Endothelial cell of umbilical vein (primary cell): ENCODE measurements at regions not wholly inside any gene's neighbourhood (a gene's known extent, or its start where the extent isn't known, plus 50 kb on each side); places are given as distances from the start of the nearest gene placed in this dataset.

ENCODE experiments used
- BruUV-seq: library from RNA; stranded (reverse); fragments of 400-500 nt; replicated peaks from 2 replicates; lab custom pipeline; 2021; lab: Mats Ljungman, UMichigan
- CTCF ChIA-PET: fragments of 300-600, 350-600 bp; sonication (Branson Sonifier 250); formaldehyde crosslinking; loops from one replicate; lab custom pipeline; 2021; ENCODE audit warnings: antibody characterized with exemption, inconsistent platforms; lab: Charles Lee
- POLR2A ChIA-PET: fragments of 300-600, 350-600 bp; sonication (Branson Sonifier 250); formaldehyde crosslinking; loops from one replicate; lab custom pipeline; 2021; ENCODE audit warnings: antibody characterized with exemption, inconsistent platforms; lab: Charles Lee
- DNase-seq: peaks from one replicate; pipeline ENCODE4 v3.0.0-alpha.2; 2011; ENCODE audit warnings: low read depth, low spot score
- FAIRE-seq: peaks from 2 replicates; lab custom pipeline; 2011; peaks lifted over from hg19 to GRCh38; lab: Jason Lieb, UNC
- H2AFZ ChIP-seq: 2 replicates; pipeline ENCODE4 v1.6.0; 2012; ENCODE audit warnings: low read depth, low read length, control low read depth, inconsistent platforms
- H3K27ac ChIP-seq: 2 replicates; pipeline ENCODE4 v1.5.1; 2011; ENCODE audit warnings: low read depth, mild to moderate bottlenecking, control low read depth, low read length, moderate library complexity; ENCODE audit not compliant: insufficient read depth
- H3K27me3 ChIP-seq, 2 experiments: 2 replicates each; pipeline versions ENCODE4 v1.6.0 to v1.6.1; 2011; ENCODE audit warnings: low read length in 2 of 2, mixed read lengths in 1 of 2; ENCODE audit not compliant: control insufficient read depth in 2 of 2, insufficient read depth in 2 of 2
- H3K36me3 ChIP-seq, 2 experiments: 2 replicates in 1 of 2; 3 replicates in 1 of 2; pipeline ENCODE4 v1.5.1; 2011; ENCODE audit warnings: low read length in 2 of 2, mild to moderate bottlenecking in 1 of 2, moderate library complexity in 1 of 2; ENCODE audit not compliant: control insufficient read depth in 2 of 2, insufficient read depth in 2 of 2; ENCODE audit errors: extremely low read depth in 1 of 2
- H3K4me1 ChIP-seq: 3 replicates; pipeline ENCODE4 v1.5.1; 2011; ENCODE audit warnings: mild to moderate bottlenecking, low read length; ENCODE audit not compliant: control insufficient read depth, insufficient read depth; ENCODE audit errors: extremely low read depth
- H3K4me2 ChIP-seq: 2 replicates; pipeline ENCODE4 v1.6.1; 2011; ENCODE audit warnings: low read length, control low read depth, mixed read lengths; ENCODE audit not compliant: insufficient read depth
- H3K4me3 ChIP-seq, 3 experiments: fragments of 200-600 bp in 1 of 3; sonication (generic), shearing (Covaris generic) in 1 of 3; replicated peaks in 1 of 3; 2 replicates each; pipeline ENCODE4 v1.5.1; 2011 to 2016; ENCODE audit warnings: control low read depth in 3 of 3, low read length in 3 of 3, mild to moderate bottlenecking in 2 of 3, inconsistent platforms in 1 of 3, low read depth in 1 of 3, moderate library complexity in 1 of 3; ENCODE audit not compliant: insufficient read depth in 1 of 3
- H3K79me2 ChIP-seq: 2 replicates; pipeline ENCODE4 v1.6.0; 2012; ENCODE audit warnings: low read length, inconsistent platforms; ENCODE audit not compliant: control insufficient read depth, insufficient read depth
- H3K9ac ChIP-seq: replicated peaks from 2 replicates; pipeline ENCODE3; 2011; ENCODE audit warnings: low read length, control low read depth; ENCODE audit not compliant: insufficient read depth; ENCODE audit errors: extremely low read depth
- H3K9me1 ChIP-seq: replicated peaks from 3 replicates; pipeline ENCODE4 v1.6.0; 2011; ENCODE audit warnings: mild to moderate bottlenecking, low read length; ENCODE audit not compliant: control insufficient read depth, insufficient read depth; ENCODE audit errors: extremely low read depth
- H3K9me3 ChIP-seq: replicated peaks from 2 replicates; pipeline ENCODE4 v1.5.1; 2012; ENCODE audit warnings: low read length, inconsistent platforms; ENCODE audit not compliant: control insufficient read depth, insufficient read depth
- H4K20me1 ChIP-seq: replicated peaks from 2 replicates; pipeline ENCODE3; 2011; ENCODE audit warnings: mild to moderate bottlenecking, low read length; ENCODE audit not compliant: control insufficient read depth, insufficient read depth; ENCODE audit errors: extremely low read depth
- EZH2 ChIP-seq: IDR thresholded peaks from 2 replicates; pipeline ENCODE4 v1.6.1; 2012; ENCODE audit warnings: borderline replicate concordance, low read depth, mild to moderate bottlenecking, moderate library complexity, low read length, inconsistent platforms; ENCODE audit not compliant: severe bottlenecking
- FOS ChIP-seq: IDR thresholded peaks from 2 replicates; pipeline ENCODE4 v1.6.1; 2011; ENCODE audit warnings: mild to moderate bottlenecking, low read length, moderate library complexity, borderline replicate concordance; ENCODE audit not compliant: insufficient read depth
- GATA2 ChIP-seq: IDR thresholded peaks from 2 replicates; pipeline ENCODE4 v1.7.0; 2011; ENCODE audit warnings: low read depth, mild to moderate bottlenecking, moderate library complexity, mixed read lengths, low read length; ENCODE audit not compliant: insufficient read length, insufficient read depth
- JUN ChIP-seq: IDR thresholded peaks from 2 replicates; pipeline ENCODE4 v1.6.1; 2011; ENCODE audit warnings: borderline replicate concordance, low read depth; ENCODE audit not compliant: insufficient read length, insufficient read depth
- MYC ChIP-seq: IDR thresholded peaks from one replicate; pipeline ENCODE4 v1.6.1; 2011; ENCODE audit warnings: mild to moderate bottlenecking, low read depth, low read length
- POLR2A ChIP-seq: IDR thresholded peaks from 2 replicates; pipeline ENCODE4 v1.6.1; 2012; ENCODE audit warnings: low read depth, mild to moderate bottlenecking, control low read depth, low read length
- POLR2AphosphoS5 ChIP-seq: IDR thresholded peaks from 2 replicates; pipeline ENCODE4 v1.6.1; 2012; ENCODE audit warnings: low read depth, mild to moderate bottlenecking, control low read depth, low read length, moderate library complexity; ENCODE audit not compliant: insufficient read depth
- dilution Hi-C: fragments of 300-500 bp; cut with MboI; formaldehyde crosslinking; loops from one replicate; pipeline ENCODE4 v1.15.0; 2019; ENCODE audit warnings: low sequenced_read_pairs; ENCODE audit not compliant: extremely low pct_ligation_motif_present
- intact Hi-C: fragments of 100-400 bp; cut with micrococcal nuclease; formaldehyde crosslinking; loops from one replicate; pipeline ENCODE4 v1.10.0; 2022
- TF ChIP-seq, protein P1 (sequence below): IDR thresholded peaks from 2 replicates; pipeline ENCODE4 v1.6.1; 2011; ENCODE audit not compliant: insufficient read depth, insufficient read length
- TF ChIP-seq, protein P2 (sequence below), 2 donors: IDR thresholded peaks; 1 replicate in 1 of 2; 2 replicates in 1 of 2; pipeline ENCODE4 v1.5.1; 2011; ENCODE audit warnings: low read length in 2 of 2, mild to moderate bottlenecking in 2 of 2, moderate library complexity in 2 of 2, control low read depth in 1 of 2, inconsistent platforms in 1 of 2, low read depth in 1 of 2; ENCODE audit not compliant: insufficient read depth in 1 of 2; ENCODE audit errors: extremely low read depth in 1 of 2

DNA sequence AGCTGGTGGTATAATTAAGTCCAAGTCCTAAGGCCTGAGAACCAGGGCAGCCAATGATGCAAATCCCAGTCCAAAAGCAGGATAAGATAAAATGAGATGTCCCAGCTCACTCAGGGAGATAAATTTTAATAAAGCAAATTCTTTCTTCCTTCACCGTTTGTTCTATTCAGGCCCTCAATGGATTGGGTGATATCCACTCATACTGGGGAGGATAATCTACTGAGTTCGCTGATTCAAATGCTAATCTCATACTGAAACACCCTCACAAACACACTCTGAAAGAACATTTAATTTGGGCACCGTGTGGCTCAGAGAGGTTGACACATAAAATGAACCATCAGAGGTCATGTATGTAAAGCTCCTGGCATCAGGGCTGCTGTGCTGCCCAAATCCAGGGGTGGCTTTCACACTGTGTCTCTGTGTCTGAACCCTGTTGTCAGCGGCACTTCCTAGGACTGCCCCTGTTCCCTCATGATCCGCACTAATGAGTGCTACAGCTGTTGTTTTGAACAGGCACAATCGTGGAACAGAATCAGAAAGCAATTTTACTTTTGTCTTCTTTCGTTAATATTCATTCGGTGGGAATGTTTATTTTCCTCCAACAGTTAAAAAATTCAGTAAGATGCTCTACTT lies 428.5 kb upstream of the FBXO33 start:
- no peaks in the 10 kb centered on the region for H3K36me3 ChIP-seq
- POLR2A ChIA-PET = no interaction called here

DNA sequence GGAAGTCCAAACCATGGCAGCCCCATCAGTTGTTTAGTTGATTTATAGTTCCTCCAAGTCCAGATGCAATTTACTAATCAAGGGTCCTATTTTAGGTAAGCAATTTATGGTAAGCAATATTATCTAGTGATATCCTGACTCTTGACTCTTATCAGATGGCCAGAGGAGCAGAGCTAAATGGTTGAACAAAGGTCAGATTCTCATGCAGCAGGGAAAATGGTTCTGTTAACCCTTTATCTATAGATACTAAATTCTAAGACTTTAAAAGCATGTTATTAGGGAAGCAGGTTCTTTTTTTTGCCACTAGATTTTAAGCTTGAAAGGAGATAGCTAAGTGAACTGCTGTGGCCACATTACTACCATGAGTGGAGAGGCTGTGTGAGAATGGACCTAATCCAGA lies 427.1 kb upstream of the FBXO33 start:
- intact Hi-C loops (no loop called here), dilution Hi-C loops (no loop called here)
- no peaks in the 10 kb centered on the region for H3K36me3 ChIP-seq
- DNase-seq (no peak), FAIRE-seq (no peak)
- no TSS peak for BruUV-seq
- H3K9me1 ChIP-seq = no peaks in the 10 kb centered on the region
- TF ChIP-seq, protein P1, sequence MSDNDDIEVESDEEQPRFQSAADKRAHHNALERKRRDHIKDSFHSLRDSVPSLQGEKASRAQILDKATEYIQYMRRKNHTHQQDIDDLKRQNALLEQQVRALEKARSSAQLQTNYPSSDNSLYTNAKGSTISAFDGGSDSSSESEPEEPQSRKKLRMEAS = no peak
- TF ChIP-seq POLR2A (no peak), MYC (no peak), JUN (no peak), FOS (no peak), POLR2AphosphoS5 (no peak), GATA2 (no peak), EZH2 (no peak)
- TF ChIP-seq, protein P2, sequence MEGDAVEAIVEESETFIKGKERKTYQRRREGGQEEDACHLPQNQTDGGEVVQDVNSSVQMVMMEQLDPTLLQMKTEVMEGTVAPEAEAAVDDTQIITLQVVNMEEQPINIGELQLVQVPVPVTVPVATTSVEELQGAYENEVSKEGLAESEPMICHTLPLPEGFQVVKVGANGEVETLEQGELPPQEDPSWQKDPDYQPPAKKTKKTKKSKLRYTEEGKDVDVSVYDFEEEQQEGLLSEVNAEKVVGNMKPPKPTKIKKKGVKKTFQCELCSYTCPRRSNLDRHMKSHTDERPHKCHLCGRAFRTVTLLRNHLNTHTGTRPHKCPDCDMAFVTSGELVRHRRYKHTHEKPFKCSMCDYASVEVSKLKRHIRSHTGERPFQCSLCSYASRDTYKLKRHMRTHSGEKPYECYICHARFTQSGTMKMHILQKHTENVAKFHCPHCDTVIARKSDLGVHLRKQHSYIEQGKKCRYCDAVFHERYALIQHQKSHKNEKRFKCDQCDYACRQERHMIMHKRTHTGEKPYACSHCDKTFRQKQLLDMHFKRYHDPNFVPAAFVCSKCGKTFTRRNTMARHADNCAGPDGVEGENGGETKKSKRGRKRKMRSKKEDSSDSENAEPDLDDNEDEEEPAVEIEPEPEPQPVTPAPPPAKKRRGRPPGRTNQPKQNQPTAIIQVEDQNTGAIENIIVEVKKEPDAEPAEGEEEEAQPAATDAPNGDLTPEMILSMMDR (IDR thresholded peaks at IDR 0.05; ENCODE audit: extremely low read depth in 1 of 2, insufficient read depth in 1 of 2, low read depth in 1 of 2, low read length in 2 of 2) = no peak
- H3K9me3 ChIP-seq = no peaks in the 10 kb centered on the region
- no peak overlapping the region for H3K4me2 ChIP-seq
- ChIA-PET POLR2A (no interaction called here), CTCF (no interaction called here)
- H3K27ac ChIP-seq = no peak overlapping the region
- no peaks in the 10 kb centered on the region for H3K27me3 ChIP-seq
- H3K9ac ChIP-seq = no peak overlapping the region
- no peaks in the 10 kb centered on the region for H4K20me1 ChIP-seq
- no peaks in the 10 kb centered on the region for H3K4me1 ChIP-seq
- H3K4me3 ChIP-seq = no peak overlapping the region
- no peak overlapping the region for H2AFZ ChIP-seq
- no peaks in the 10 kb centered on the region for H3K79me2 ChIP-seq

More for the DNA sequence above, 428.5 kb upstream of the FBXO33 start:
- no peak overlapping the region for H3K27ac ChIP-seq
- no peak overlapping the region for H2AFZ ChIP-seq
- no peaks in the 10 kb centered on the region for H3K4me1 ChIP-seq
- no peaks in the 10 kb centered on the region for H4K20me1 ChIP-seq
- no peaks in the 10 kb centered on the region for H3K79me2 ChIP-seq
- no peak for TF ChIP-seq MYC
- TF ChIP-seq, protein P1 = no peak
- no peak for TF ChIP-seq GATA2
- no peaks in the 10 kb centered on the region for H3K9me1 ChIP-seq
- FAIRE-seq (no peak), DNase-seq (no peak)
- no peaks in the 10 kb centered on the region for H3K9me3 ChIP-seq
- no peaks in the 10 kb centered on the region for H3K27me3 ChIP-seq
- intact Hi-C loops (no loop called here), dilution Hi-C loops (no loop called here)
- CTCF ChIA-PET = no interaction called here
- H3K9ac ChIP-seq = no peak overlapping the region
- no peak overlapping the region for H3K4me3 ChIP-seq
- BruUV-seq = no TSS peak
- no peak overlapping the region for H3K4me2 ChIP-seq
